ENCODE measurements at regions not wholly inside any gene's neighbourhood (a gene's known extent, or its start where the extent isn't known, plus 50 kb on each side); places are given as distances from the start of the nearest gene placed in this dataset.

GRCh38 chr4:127311371-127311770, 321.4 kb upstream of the INTU start:
- TF ChIP-seq CTCF (IDR thresholded peaks at IDR 0.05) (no peak), POLR2A (IDR thresholded peaks at IDR 0.05) (no peak), EP300 (IDR thresholded peaks at IDR 0.05) (no peak)
